A673 (cell line): ENCODE measurements at regions not wholly inside any gene's neighbourhood (a gene's known extent, or its start where the extent isn't known, plus 50 kb on each side); places are given as distances from the start of the nearest gene placed in this dataset.

Experiments used
- BruUV-seq: library from RNA; stranded (reverse); fragments of 400-500 nt; replicated peaks from 2 replicates; lab custom pipeline; 2021; lab: Mats Ljungman, UMichigan
- CTCF ChIA-PET: fragments of 300-600 bp; sonication (Branson Sonifier 250); formaldehyde crosslinking; loops from one replicate; lab custom pipeline; 2022; ENCODE audit warnings: antibody characterized with exemption; lab: Charles Lee
- POLR2A ChIA-PET: fragments of 300-600 bp; sonication (Branson Sonifier 250); formaldehyde crosslinking; loops from one replicate; lab custom pipeline; 2022; ENCODE audit warnings: antibody characterized with exemption; ENCODE audit not compliant: low non-redundant PET; lab: Charles Lee
- DNase-seq: peaks from one replicate; pipeline ENCODE4 v3.0.0-alpha.2; 2015; ENCODE audit warnings: low spot score
- H3K27ac ChIP-seq: fragments of 200-600 bp; sonication (generic); 2 replicates; pipeline ENCODE4 v1.5.1; 2016; ENCODE audit warnings: mixed run types, low read depth, mild to moderate bottlenecking, mixed read lengths, antibody characterized with exemption, low read length; ENCODE audit not compliant: poor library complexity, severe bottlenecking
- H3K27me3 ChIP-seq: fragments of 200-600 bp; sonication (generic); replicated peaks from 2 replicates; pipeline ENCODE4 v1.6.1; 2017; ENCODE audit warnings: mixed run types, low read depth, mild to moderate bottlenecking, mixed read lengths, antibody characterized with exemption, low read length; ENCODE audit not compliant: insufficient read depth, poor library complexity
- H3K36me3 ChIP-seq: fragments of 200-600 bp; sonication (generic); 2 replicates; pipeline ENCODE4 v1.6.1; 2016; ENCODE audit warnings: mixed run types, mild to moderate bottlenecking, mixed read lengths, antibody characterized with exemption, low read length; ENCODE audit not compliant: insufficient read depth, poor library complexity, severe bottlenecking
- H3K4me1 ChIP-seq: fragments of 200-600 bp; sonication (generic); 2 replicates; pipeline ENCODE4 v1.6.1; 2017; ENCODE audit warnings: mixed run types, mild to moderate bottlenecking, mixed read lengths, antibody characterized with exemption, low read length; ENCODE audit not compliant: insufficient read depth, poor library complexity, severe bottlenecking
- H3K4me3 ChIP-seq: fragments of 200-600 bp; sonication (generic); 2 replicates; pipeline ENCODE4 v1.5.1; 2016; ENCODE audit warnings: low read depth, mixed run types, mild to moderate bottlenecking, mixed read lengths, low read length; ENCODE audit not compliant: poor library complexity, severe bottlenecking
- H3K9me3 ChIP-seq: fragments of 200-600 bp; sonication (generic); 2 replicates; pipeline ENCODE4 v1.6.1; 2016; ENCODE audit warnings: mixed run types, low read depth, mild to moderate bottlenecking, mixed read lengths, antibody characterized with exemption, low read length; ENCODE audit not compliant: poor library complexity, severe bottlenecking
- CTCF ChIP-seq: fragments of 300-800, 200-600 bp; sonication (generic); conservative IDR thresholded peaks from 2 replicates; pipeline ENCODE4 v1.5.1; 2017; ENCODE audit warnings: low read depth, mild to moderate bottlenecking, antibody characterized with exemption, low read length, moderate library complexity, mixed read lengths
- EZH2 ChIP-seq: fragments of 200-600 bp; sonication (generic); IDR thresholded peaks from 2 replicates; pipeline ENCODE4 v1.6.1; 2017; ENCODE audit warnings: borderline replicate concordance, low read depth, mild to moderate bottlenecking, mixed read lengths, antibody characterized with exemption, low read length; ENCODE audit not compliant: poor library complexity, severe bottlenecking
- intact Hi-C: fragments of 100-400 bp; cut with micrococcal nuclease; formaldehyde crosslinking; loops from one replicate; pipeline ENCODE4 v1.10.0; 2022; ENCODE audit not compliant: unreplicated experiment

- no peak overlapping the region for H3K27ac ChIP-seq
- POLR2A ChIA-PET = no interaction called here
- intact Hi-C loops = no loop called here
- TF ChIP-seq CTCF (no peak), EZH2 (no peak)
- H3K4me3 ChIP-seq = no peak overlapping the region
- H3K4me1 ChIP-seq = no peaks in the 10 kb centered on the region
- no peak for DNase-seq
- CTCF ChIA-PET = no interaction called here
- H3K27me3 ChIP-seq = no peaks in the 10 kb centered on the region
- no TSS peak for BruUV-seq
- no peaks in the 10 kb centered on the region for H3K36me3 ChIP-seq
- H3K9me3 ChIP-seq = peaks cover 21% of the 10 kb centered on the region
Observed at GRCh38 chr5:3704661-3705060, 109.0 kb downstream of the IRX1 start.

GRCh38 chr5:3709068-3709716, 113.6 kb downstream of the IRX1 start:
- H3K9me3 ChIP-seq = peaks cover 18% of the 10 kb centered on the region
- no peak overlapping the region for H3K4me3 ChIP-seq
- H3K27ac ChIP-seq = no peak overlapping the region
- no peak for DNase-seq
- intact Hi-C loops = no loop called here
- TF ChIP-seq EZH2 = no peak
- no peaks in the 10 kb centered on the region for H3K36me3 ChIP-seq
- ChIA-PET CTCF (no interaction called here), POLR2A (no interaction called here)
- no peaks in the 10 kb centered on the region for H3K27me3 ChIP-seq
- BruUV-seq = no TSS peak
- H3K4me1 ChIP-seq = no peaks in the 10 kb centered on the region

- Histone ChIP-seq H3K27me3 (no peaks in the 10 kb centered on the region), H3K4me1 (no peaks in the 10 kb centered on the region), H3K9me3 (peaks cover 17% of the 10 kb centered on the region), H3K27ac (no peak overlapping the region), H3K36me3 (no peaks in the 10 kb centered on the region), H3K4me3 (no peak overlapping the region)
- TF ChIP-seq EZH2 (no peak), CTCF (no peak)
- no TSS peak for BruUV-seq
- no peak for DNase-seq
- POLR2A ChIA-PET = no interaction called here
- CTCF ChIA-PET = no interaction called here
- intact Hi-C loops = no loop called here
Observed at GRCh38 chr5:3709717-3710348, 114.2 kb downstream of the IRX1 start.
